Fibroblast of the aortic adventitia (primary cell): ENCODE measurements at regions not wholly inside any gene's neighbourhood (a gene's known extent, or its start where the extent isn't known, plus 50 kb on each side); places are given as distances from the start of the nearest gene placed in this dataset. TPM values are rescaled to one million over a fixed set of nuclear protein-coding genes. Genes with fewer than 3 reads are reported as not detected.
"Not testable (repeated sequence)": the region's sequence is repeated elsewhere in the genome, so short reads cannot be mapped to it uniquely, and the experiment has no call there.

Experiments used
- DNase-seq: peaks from one replicate; pipeline ENCODE4 v3.0.0-alpha.2; 2010; ENCODE audit warnings: low read depth
- H3K4me3 ChIP-seq: 2 replicates; pipeline ENCODE4 v1.5.1; 2011; ENCODE audit warnings: low read depth, mild to moderate bottlenecking, control low read depth, low read length, moderate library complexity
- small RNA-seq: library from RNA; depleted of rRNA; stranded (forward); fragments of <200 nt; gene quantifications from one replicate; pipeline ENCODE3, GENCODE V24; 2012
- TF ChIP-seq, protein P1 (sequence below): IDR thresholded peaks from 2 replicates; pipeline ENCODE4 v1.5.1; 2011; ENCODE audit warnings: mild to moderate bottlenecking, low read length, control low read depth, inconsistent platforms; ENCODE audit not compliant: insufficient read depth

DNA sequence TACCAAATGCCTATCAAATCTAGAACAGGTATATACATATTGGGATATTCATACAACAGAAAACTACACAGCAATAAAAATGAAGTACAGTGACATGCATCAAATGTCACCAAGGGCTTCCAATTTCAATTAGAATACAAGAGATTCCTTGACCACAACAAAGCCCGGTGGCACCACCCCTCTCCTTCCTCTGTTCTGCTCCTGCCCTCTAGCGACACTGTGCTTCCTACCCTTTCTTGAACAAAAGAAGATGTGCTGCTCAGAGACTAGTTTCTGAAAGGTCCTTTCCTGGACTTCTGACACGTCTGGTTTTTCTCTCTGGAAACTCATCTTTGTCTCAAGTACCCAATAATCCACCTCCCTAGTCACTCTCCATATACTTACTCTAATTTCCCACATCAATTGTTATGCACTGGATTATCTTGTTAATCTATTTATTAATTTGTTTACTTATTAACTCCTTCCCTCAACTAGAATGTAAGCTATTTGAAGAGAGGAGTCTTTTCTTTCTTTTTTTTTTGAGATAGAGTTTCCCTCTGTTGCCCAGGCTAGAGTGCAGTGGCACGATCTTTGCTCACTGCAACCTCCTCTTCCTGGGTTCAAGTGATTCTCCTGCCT is 70.4 kb upstream of the CTSV start:
- no peak overlapping the region for H3K4me3 ChIP-seq
- peak; percentile 37 for DNase-seq
- TF ChIP-seq, protein P1, sequence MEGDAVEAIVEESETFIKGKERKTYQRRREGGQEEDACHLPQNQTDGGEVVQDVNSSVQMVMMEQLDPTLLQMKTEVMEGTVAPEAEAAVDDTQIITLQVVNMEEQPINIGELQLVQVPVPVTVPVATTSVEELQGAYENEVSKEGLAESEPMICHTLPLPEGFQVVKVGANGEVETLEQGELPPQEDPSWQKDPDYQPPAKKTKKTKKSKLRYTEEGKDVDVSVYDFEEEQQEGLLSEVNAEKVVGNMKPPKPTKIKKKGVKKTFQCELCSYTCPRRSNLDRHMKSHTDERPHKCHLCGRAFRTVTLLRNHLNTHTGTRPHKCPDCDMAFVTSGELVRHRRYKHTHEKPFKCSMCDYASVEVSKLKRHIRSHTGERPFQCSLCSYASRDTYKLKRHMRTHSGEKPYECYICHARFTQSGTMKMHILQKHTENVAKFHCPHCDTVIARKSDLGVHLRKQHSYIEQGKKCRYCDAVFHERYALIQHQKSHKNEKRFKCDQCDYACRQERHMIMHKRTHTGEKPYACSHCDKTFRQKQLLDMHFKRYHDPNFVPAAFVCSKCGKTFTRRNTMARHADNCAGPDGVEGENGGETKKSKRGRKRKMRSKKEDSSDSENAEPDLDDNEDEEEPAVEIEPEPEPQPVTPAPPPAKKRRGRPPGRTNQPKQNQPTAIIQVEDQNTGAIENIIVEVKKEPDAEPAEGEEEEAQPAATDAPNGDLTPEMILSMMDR = peak; percentile 55

DNA sequence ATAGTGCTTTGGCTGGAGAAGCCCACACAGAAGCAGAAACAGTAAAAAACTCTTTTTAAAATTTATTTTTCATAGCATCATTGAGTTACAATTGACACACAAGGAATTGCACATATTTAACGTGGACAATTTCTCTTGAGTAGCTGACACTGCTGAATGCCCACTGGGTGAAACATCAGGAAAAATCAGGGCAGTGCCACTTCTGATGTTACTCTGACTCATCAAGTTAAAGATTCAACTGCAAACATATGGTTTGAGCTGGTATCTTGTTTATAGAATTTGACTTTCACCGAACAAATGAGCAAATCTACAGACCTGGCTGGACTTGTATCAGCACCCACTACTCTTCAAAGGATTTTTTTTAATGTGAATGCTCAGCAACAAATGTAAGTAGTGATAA is 66.3 kb upstream of the CTSV start:
- DNase-seq, H3K4me3 ChIP-seq: not testable (repeated sequence)

DNA sequence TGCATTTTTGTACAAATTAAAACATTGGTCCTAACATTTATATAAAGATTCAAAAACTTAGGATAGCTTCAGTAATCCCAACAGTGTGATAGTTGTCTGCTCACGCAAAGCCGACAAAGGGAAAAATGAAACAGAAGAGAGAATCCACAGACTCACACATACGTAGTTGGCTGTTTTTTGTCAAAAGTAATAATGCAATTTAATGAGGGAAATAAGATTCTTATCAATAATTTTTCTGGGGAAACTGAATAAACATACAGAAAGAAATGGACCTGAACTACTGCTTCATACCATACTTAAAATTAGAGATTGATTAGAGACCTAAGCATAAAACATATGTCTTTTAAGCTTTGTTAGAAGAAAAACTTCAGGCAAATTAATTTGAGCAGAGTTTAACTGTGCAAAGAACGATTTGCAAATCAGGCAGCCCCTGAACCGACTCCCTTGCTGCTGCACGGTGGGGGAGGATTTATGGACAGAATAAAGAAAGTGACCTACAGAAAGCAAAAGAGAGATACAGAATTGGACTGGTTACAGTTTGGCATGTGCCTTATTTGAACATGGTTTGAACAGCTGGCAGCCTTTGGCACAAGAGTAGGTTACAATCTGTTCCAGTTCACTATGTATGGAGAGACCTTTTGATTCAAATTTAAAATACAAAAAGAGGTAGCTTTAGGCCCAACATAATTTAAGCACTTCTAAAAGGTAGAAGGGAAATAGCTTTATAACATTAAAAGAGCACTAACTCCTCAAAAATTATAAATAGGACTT is 64.9 kb upstream of the CTSV start:
- DNase-seq, H3K4me3 ChIP-seq: not testable (repeated sequence)

- not testable (repeated sequence) for DNase-seq, H3K4me3 ChIP-seq
Measured at GRCh38 chr9:97099540-97099939, 60.6 kb upstream of the CTSV start.

DNA sequence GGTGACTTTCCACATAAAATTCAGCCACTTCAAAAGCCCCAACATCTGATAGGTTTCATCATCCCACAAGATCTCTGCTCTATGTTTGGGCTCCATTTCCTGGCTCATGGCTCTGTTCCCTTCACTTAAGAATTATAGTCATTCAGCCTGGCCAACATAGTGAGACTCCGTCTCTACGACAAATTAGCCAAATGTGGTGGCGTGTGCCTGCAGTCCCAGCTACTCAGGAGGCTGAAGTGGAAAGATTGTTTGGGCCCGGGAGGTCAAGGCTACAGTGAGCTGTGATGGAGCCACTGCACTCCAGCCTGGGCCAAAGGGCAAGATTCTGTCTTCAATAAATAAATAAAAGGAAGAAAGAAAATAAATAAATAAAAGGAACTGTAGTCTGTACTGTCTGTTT is 57.9 kb upstream of the CTSV start:
- no peak for DNase-seq
- TF ChIP-seq, protein P1 = no peak
- no peak overlapping the region for H3K4me3 ChIP-seq

DNA sequence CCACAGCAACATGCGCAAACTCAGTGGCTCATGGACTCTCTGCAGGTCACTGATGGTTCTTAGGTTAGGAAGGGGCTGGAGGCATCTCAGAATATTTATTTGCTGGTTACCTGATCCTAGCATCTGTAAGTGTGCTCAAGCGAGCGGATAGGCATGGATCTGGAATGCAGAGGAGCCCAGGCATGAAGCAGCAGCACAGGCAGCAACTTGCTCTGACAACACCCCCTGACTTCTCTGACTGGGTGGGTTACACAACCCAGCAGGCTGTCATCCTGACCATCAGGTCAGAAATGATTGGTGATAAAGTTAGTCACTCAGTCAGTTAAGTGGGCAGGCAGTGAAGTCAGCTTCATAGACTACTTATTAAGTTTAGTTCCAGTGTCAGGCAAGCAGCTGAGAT is 50.4 kb upstream of the CTSV start:
- H3K4me3 ChIP-seq, DNase-seq: not testable (repeated sequence)

Small RNA genes lying in the stretch of these regions (small RNA-seq; reads per million reads assigned to genes)
- gene RNU6-798P = not detected
